ENCODE measurements at regions not wholly inside any gene's neighbourhood (a gene's known extent, or its start where the extent isn't known, plus 50 kb on each side); places are given as distances from the start of the nearest gene placed in this dataset.

DNA sequence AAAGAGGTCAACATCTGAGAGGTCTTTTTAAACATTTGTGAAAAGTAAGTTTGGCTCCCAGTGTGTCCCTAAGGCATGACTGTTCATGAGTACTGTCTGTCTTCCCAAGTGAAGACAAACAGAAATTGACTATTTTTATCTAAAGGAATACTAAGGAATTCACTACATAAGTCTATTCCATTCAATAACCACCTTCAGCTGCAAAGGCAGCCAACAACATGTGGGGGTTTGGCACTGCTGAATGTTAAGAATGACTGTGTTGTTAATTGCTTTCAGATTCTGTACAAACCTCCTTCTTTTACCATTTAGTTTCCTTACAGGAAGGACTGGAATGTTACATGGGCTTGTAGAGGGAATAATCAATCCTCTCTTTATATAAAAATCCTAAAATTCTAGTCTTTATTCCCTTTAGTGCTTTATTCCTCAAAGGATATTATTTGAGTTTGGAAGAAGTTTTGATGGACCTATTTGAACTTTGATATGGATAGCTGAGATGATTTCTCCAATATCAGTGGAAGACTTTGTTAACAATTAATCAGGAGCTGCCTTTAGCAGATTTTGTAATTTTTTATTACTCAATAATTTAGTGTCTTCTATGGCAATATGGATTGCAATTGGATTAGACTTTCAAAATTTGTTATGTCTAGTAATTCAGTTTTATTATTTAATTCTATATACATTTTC lies 201.7 kb upstream of the CHRM3 start:
- no peak for ATAC-seq
- Histone ChIP-seq H3K4me3 (no peak overlapping the region), H3K9me3 (no peaks in the 10 kb centered on the region), H3K4me1 (no peaks in the 10 kb centered on the region), H3K27ac (no peak overlapping the region), H3K27me3 (no peaks in the 10 kb centered on the region), H3K36me3 (no peaks in the 10 kb centered on the region)
- TF ChIP-seq EP300 (IDR thresholded peaks at IDR 0.05) (no peak), POLR2A (IDR thresholded peaks at IDR 0.05) (no peak), POLR2AphosphoS5 (IDR thresholded peaks at IDR 0.05) (no peak)
- TF ChIP-seq, protein P1, sequence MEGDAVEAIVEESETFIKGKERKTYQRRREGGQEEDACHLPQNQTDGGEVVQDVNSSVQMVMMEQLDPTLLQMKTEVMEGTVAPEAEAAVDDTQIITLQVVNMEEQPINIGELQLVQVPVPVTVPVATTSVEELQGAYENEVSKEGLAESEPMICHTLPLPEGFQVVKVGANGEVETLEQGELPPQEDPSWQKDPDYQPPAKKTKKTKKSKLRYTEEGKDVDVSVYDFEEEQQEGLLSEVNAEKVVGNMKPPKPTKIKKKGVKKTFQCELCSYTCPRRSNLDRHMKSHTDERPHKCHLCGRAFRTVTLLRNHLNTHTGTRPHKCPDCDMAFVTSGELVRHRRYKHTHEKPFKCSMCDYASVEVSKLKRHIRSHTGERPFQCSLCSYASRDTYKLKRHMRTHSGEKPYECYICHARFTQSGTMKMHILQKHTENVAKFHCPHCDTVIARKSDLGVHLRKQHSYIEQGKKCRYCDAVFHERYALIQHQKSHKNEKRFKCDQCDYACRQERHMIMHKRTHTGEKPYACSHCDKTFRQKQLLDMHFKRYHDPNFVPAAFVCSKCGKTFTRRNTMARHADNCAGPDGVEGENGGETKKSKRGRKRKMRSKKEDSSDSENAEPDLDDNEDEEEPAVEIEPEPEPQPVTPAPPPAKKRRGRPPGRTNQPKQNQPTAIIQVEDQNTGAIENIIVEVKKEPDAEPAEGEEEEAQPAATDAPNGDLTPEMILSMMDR (IDR thresholded peaks at IDR 0.05): no peak

DNA sequence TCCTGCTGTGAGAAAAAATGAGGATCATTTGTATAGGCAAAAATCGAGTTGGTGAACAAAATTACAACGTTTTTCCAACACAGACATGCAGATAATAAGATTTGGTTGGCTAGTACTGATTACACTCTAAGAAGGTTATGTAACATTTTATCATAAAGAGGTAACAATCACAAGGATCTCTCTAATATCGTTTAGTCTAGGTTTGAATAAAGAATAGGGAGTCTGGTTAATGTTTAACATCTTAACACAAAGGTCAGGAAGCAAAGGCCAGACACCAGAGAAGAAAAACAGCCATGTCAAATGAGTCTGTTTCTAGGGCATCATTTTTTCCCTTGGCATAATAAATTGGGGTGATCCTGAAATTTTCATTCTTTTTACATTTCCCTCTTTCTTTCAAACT lies 207.4 kb upstream of the CHRM3 start:
- no peak for ATAC-seq
- no peak overlapping the region for H3K27ac ChIP-seq
- H3K4me3 ChIP-seq: no peak overlapping the region
- TF ChIP-seq POLR2AphosphoS5 (IDR thresholded peaks at IDR 0.05): no peak
- WGBS, 2 donors (ENCODE audit: low coverage in 1 of 2): 37 to 44% methylated on average over 3 of the region's 3 CpGs
- peaks cover 0 to 9% (median 0%) of the 10 kb centered on the region in 3 donors for H3K4me1 ChIP-seq
- no peaks in the 10 kb centered on the region for H3K9me3 ChIP-seq
- H3K27me3 ChIP-seq: no peaks in the 10 kb centered on the region
- no peaks in the 10 kb centered on the region for H3K36me3 ChIP-seq

DNA sequence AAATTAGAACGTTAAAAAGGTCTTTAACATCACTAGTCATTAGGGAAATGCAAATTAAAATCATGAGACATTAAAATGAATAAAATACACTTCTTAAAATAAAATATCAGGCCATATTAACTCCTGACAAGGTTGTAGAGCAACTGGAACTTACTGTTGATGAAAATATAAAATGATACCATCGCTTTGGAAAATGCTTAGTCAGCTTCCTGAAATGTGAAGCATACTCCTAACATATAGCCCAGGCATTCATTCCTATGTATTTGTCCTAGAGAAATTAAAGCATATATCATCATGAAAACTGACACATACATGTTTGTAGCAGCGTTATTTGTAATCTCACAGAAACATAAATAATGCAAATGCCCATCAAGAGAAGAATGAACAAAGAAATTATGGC lies 211.5 kb upstream of the CHRM3 start:
- no peak for TF ChIP-seq POLR2AphosphoS5 (IDR thresholded peaks at IDR 0.05)
- TF ChIP-seq POLR2A (IDR thresholded peaks at IDR 0.05): no peak
- TF ChIP-seq, protein P1 (IDR thresholded peaks at IDR 0.05): no peak
- TF ChIP-seq EP300 (IDR thresholded peaks at IDR 0.05): no peak
- 92 to 96% methylated on average over 3 of the region's 3 CpGs for WGBS, 2 donors (ENCODE audit: low coverage in 1 of 2)

DNA sequence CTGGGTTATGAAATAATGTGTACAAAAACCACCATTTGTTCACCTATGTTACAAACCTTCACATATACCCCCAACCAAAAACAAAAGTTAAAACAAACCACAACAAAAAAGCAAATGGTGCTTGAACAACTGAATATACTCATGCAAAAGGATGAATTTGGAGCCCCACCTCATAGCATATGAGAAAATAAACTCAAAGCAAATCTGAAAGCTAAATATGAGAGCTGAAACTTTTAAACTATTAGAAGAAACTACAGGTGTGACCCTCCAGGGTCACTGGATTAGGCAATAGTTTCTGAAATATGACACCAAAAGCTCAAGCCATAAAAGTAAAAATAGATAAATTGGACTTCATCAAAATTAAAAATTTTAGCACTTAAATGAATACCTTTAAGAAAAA lies 215.5 kb upstream of the CHRM3 start:
- H3K9me3 ChIP-seq: peaks cover 0 to 10% (median 0%) of the 10 kb centered on the region in 3 donors
- H3K27me3 ChIP-seq: no peaks in the 10 kb centered on the region
- no peak for ATAC-seq
- no peaks in the 10 kb centered on the region for H3K4me1 ChIP-seq
- no peaks in the 10 kb centered on the region for H3K36me3 ChIP-seq
- TF ChIP-seq EP300 (IDR thresholded peaks at IDR 0.05) (no peak), POLR2A (IDR thresholded peaks at IDR 0.05) (no peak), POLR2AphosphoS5 (IDR thresholded peaks at IDR 0.05) (no peak)
- TF ChIP-seq, protein P1 (IDR thresholded peaks at IDR 0.05): no peak
- H3K4me3 ChIP-seq: no peak overlapping the region
- H3K27ac ChIP-seq: no peak overlapping the region

More for the DNA sequence above, 211.5 kb upstream of the CHRM3 start:
- no peak overlapping the region for H3K4me3 ChIP-seq
- no peaks in the 10 kb centered on the region for H3K9me3 ChIP-seq
- no peak overlapping the region for H3K27ac ChIP-seq
- no peak for ATAC-seq
- H3K36me3 ChIP-seq: no peaks in the 10 kb centered on the region
- no peaks in the 10 kb centered on the region for H3K27me3 ChIP-seq
- H3K4me1 ChIP-seq: peaks cover 0 to 9% (median 0%) of the 10 kb centered on the region in 3 donors

DNA sequence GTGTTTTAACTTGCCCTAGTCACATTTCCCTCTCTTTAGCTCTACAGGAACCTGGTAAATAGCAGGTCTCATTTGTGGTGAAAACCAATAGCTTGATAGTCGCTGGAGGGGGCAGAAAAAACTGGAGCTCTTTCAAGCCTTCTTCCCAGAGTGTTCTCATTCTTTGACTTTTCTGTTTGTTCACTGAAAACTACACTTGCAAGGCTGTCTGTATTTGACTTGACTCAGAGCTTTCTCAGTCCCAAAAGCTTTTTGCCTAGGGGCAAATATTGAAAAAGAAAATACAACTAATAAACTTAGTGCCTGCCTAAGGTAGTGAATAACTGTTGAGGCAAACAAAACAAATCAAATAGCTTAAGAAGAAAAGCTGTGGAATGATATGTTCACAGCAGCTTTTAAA lies 217.1 kb upstream of the CHRM3 start:
- Histone ChIP-seq H3K27ac (no peak overlapping the region), H3K4me3 (no peak overlapping the region), H3K36me3 (no peaks in the 10 kb centered on the region), H3K4me1 (no peaks in the 10 kb centered on the region), H3K9me3 (peaks cover 0 to 10% (median 0%) of the 10 kb centered on the region in 3 donors), H3K27me3 (no peaks in the 10 kb centered on the region)
- ATAC-seq: no peak
- 78 to 88% methylated on average over 1 of the region's 1 CpG for WGBS, 2 donors (ENCODE audit: low coverage in 1 of 2)
- TF ChIP-seq POLR2A (IDR thresholded peaks at IDR 0.05) (no peak), EP300 (IDR thresholded peaks at IDR 0.05) (no peak)

DNA sequence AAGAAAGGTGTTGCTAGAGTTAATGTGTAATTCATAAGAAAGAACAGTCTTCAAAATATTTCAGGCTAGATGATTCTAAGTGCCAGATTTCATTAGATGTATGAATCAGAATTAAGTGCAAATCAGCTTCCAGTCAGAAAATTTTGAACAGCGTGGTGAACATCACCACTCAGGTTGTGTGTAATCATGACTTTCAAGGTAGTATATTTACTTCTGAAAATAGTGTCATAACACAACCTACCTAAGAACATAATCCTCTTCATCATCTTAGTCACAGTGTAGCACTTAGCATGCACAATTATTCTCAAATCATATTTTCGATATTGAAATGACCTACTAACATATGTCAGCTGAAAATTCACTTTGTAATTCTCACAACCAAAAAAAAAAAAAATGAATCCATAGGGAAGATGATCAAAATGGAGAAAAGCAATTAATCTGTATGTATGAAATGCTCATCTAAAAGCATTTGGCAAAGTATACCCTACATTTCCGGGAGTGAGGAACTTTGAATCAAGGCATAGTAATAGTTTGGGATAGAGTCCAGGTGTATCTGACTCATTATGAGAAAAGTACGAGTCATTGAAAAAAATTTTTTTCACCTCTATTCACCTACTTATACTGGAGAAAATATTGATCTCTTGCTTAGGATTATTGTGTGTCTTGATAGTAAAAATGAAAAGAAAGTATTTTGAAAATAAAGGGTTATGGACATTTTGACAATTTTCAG lies 221.8 kb upstream of the CHRM3 start:
- Histone ChIP-seq H3K36me3 (no peaks in the 10 kb centered on the region), H3K9me3 (peaks cover 0 to 8% (median 0%) of the 10 kb centered on the region in 3 donors), H3K27me3 (no peaks in the 10 kb centered on the region), H3K4me1 (no peaks in the 10 kb centered on the region), H3K27ac (no peak overlapping the region), H3K4me3 (no peak overlapping the region)
- ATAC-seq: no peak
- 76 to 83% methylated on average over 4 of the region's 4 CpGs for WGBS, 2 donors (ENCODE audit: low coverage in 1 of 2)
- TF ChIP-seq, protein P1 (IDR thresholded peaks at IDR 0.05): no peak
- TF ChIP-seq POLR2AphosphoS5 (IDR thresholded peaks at IDR 0.05) (no peak), POLR2A (IDR thresholded peaks at IDR 0.05) (no peak), EP300 (IDR thresholded peaks at IDR 0.05) (no peak)
